ENCODE measurements at regions not wholly inside any gene's neighbourhood (a gene's known extent, or its start where the extent isn't known, plus 50 kb on each side); places are given as distances from the start of the nearest gene placed in this dataset.

- no peak for TF ChIP-seq POLR2A (IDR thresholded peaks at IDR 0.05)
- TF ChIP-seq CTCF (IDR thresholded peaks at IDR 0.05), result no peak
- WGBS, 2 donors, result 16 to 22% methylated on average over 8 of the region's 8 CpGs
- H3K4me3 ChIP-seq (ENCODE audit: low read depth, poor library complexity, severe bottlenecking), result no peak overlapping the region
- intact Hi-C loops (cut with DNase I; ENCODE audit: low total_unique reads), result no loop called here
- DNase-seq (ENCODE audit: low spot score in 2 of 2), result no peak
Observed at GRCh38 chr16:76193906-76194615, 83.1 kb upstream of the CNTNAP4 start.

- H3K4me3 ChIP-seq (ENCODE audit: low read depth, poor library complexity, severe bottlenecking), result no peak overlapping the region
- TF ChIP-seq CTCF (IDR thresholded peaks at IDR 0.05) (no peak), POLR2A (IDR thresholded peaks at IDR 0.05) (no peak)
- 13 to 15% methylated on average over 2 of the region's 2 CpGs for WGBS, 2 donors
- DNase-seq (ENCODE audit: low spot score in 2 of 2), result no peak
- intact Hi-C loops (cut with DNase I; ENCODE audit: low total_unique reads), result no loop called here
Observed at GRCh38 chr16:76194616-76195015, 82.6 kb upstream of the CNTNAP4 start.

GRCh38 chr16:76195056-76195455 is 82.1 kb upstream of the CNTNAP4 start:
- 61 to 63% methylated on average over 3 of the region's 3 CpGs for WGBS, 2 donors
- H3K4me3 ChIP-seq (ENCODE audit: low read depth, poor library complexity, severe bottlenecking), result no peak overlapping the region
- intact Hi-C loops (cut with DNase I; ENCODE audit: low total_unique reads), result no loop called here
- TF ChIP-seq POLR2A (IDR thresholded peaks at IDR 0.05), result no peak
- no peak for TF ChIP-seq CTCF (IDR thresholded peaks at IDR 0.05)
- no peak for DNase-seq (ENCODE audit: low spot score in 2 of 2)

- no peak for DNase-seq (ENCODE audit: low spot score in 2 of 2)
- 75 to 84% methylated on average over 2 of the region's 2 CpGs for WGBS, 2 donors
- no peak for TF ChIP-seq POLR2A (IDR thresholded peaks at IDR 0.05)
- TF ChIP-seq CTCF (IDR thresholded peaks at IDR 0.05), result no peak
- intact Hi-C loops (cut with DNase I; ENCODE audit: low total_unique reads), result no loop called here
- no peak overlapping the region for H3K4me3 ChIP-seq (ENCODE audit: low read depth, poor library complexity, severe bottlenecking)
Observed at GRCh38 chr16:76195648-76196047, 81.6 kb upstream of the CNTNAP4 start.

GRCh38 chr16:76197900-76198299 is 79.3 kb upstream of the CNTNAP4 start:
- H3K4me3 ChIP-seq (ENCODE audit: low read depth, poor library complexity, severe bottlenecking), result no peak overlapping the region
- TF ChIP-seq POLR2A (IDR thresholded peaks at IDR 0.05), result no peak
- no peak for TF ChIP-seq CTCF (IDR thresholded peaks at IDR 0.05)
- no peak for DNase-seq (ENCODE audit: low spot score in 2 of 2)
- intact Hi-C loops (cut with DNase I; ENCODE audit: low total_unique reads), result no loop called here
- WGBS, 2 donors, result 61 to 78% methylated on average over 1 of the region's 1 CpG

- TF ChIP-seq POLR2A (IDR thresholded peaks at IDR 0.05) (no peak), CTCF (IDR thresholded peaks at IDR 0.05) (no peak)
- WGBS, 2 donors, result 57 to 70% methylated on average over 4 of the region's 4 CpGs
- intact Hi-C loops (cut with DNase I; ENCODE audit: low total_unique reads), result no loop called here
- no peak for DNase-seq (ENCODE audit: low spot score in 2 of 2)
- H3K4me3 ChIP-seq (ENCODE audit: low read depth, poor library complexity, severe bottlenecking), result no peak overlapping the region
Observed at GRCh38 chr16:76199681-76200220, 77.5 kb upstream of the CNTNAP4 start.
